ENCODE measurements at regions not wholly inside any gene's neighbourhood (a gene's known extent, or its start where the extent isn't known, plus 50 kb on each side); places are given as distances from the start of the nearest gene placed in this dataset.

DNA sequence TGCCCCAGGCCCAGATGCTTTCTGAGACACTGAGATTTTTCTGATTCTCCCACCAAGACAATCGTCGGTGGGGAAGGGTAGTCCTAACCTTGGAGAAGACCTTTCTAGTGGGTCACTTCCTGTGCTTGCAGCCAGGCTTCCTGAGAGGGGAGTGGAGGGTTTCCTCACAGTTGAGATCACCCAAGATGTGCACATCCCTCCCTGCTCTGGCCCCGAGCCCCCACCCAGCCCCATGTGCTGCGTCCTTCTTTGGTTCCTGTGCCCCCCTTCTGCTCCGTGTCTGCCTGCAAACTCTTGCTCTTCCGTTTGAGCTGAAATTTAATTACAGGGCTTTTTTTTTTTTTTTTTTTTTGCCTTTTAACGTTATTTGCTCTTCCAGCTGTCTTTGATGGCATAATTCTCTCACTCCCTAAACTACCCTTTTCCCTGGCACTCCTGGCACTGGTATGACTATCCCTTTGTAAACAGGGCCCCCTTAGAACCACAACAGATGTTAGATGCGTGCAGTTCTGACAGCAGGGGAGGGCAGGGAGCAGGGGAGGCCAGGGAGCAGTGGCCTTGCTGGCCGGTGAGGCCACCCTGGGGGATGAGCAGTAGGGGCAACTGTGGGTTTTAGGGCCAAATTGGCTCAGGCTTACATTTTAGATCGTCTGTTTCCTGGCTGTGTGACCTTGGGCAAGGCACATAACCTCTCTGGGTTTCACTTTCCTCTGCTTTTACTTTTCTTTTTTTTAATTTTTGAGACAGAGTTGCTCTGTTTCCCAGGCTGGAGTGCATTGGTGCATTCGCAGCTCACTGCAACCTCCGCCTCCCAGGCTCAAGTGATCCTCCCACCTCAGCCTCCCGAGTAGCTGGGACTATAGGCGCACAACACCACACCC is 144.5 kb downstream of the PHETA1 start:
- no peak for DNase-seq (ENCODE audit: extremely low read depth, low read depth)
- no peak overlapping the region for H3K4me3 ChIP-seq (replicated peaks; ENCODE audit: low read depth, low read length)
- TF ChIP-seq, protein P1, sequence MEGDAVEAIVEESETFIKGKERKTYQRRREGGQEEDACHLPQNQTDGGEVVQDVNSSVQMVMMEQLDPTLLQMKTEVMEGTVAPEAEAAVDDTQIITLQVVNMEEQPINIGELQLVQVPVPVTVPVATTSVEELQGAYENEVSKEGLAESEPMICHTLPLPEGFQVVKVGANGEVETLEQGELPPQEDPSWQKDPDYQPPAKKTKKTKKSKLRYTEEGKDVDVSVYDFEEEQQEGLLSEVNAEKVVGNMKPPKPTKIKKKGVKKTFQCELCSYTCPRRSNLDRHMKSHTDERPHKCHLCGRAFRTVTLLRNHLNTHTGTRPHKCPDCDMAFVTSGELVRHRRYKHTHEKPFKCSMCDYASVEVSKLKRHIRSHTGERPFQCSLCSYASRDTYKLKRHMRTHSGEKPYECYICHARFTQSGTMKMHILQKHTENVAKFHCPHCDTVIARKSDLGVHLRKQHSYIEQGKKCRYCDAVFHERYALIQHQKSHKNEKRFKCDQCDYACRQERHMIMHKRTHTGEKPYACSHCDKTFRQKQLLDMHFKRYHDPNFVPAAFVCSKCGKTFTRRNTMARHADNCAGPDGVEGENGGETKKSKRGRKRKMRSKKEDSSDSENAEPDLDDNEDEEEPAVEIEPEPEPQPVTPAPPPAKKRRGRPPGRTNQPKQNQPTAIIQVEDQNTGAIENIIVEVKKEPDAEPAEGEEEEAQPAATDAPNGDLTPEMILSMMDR (IDR thresholded peaks at IDR 0.05; ENCODE audit: low read depth, low read length, missing control alignments): no peak

DNA sequence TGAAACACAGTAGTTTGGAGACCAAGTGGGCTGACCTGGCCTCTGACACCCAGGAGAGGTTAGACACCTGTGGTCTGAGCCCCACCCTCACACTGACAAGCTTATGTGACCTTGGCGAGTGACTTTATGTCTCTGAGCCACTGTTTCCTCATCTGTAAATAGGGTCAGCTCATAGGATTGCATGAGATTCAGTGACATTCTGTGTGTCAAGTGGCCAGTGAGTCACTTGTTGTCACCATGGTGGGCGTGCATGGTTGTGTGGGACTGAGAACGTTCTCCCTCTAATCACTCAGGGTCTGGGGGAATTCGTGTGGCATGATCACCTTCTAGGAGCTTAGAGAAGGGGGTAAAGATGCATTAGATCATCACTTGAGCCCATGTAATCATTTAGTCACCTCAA is 146.4 kb downstream of the PHETA1 start:
- TF ChIP-seq, protein P1 (IDR thresholded peaks at IDR 0.05; ENCODE audit: low read depth, low read length, missing control alignments): no peak
- H3K4me3 ChIP-seq (replicated peaks; ENCODE audit: low read depth, low read length): no peak overlapping the region
- no peak for DNase-seq (ENCODE audit: extremely low read depth, low read depth)

DNA sequence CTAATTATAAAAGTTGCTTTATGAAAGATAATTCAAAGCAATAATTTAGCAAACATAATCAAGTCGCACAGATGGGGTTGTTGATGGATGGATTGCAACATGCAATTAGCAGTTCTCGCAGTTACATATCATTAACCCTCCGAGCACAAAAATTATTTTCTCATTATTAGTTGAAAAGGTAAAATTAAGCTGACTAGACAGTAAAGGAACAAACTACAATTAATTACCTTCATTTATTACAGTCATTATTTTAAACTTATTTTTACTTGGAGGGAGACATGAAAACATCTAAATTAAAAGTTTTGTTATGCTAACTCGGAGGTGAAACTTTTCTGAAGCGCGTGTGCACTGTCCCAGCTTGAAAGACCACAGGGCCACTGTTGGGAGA is 146.9 kb downstream of the PHETA1 start:
- no peak overlapping the region for H3K4me3 ChIP-seq (replicated peaks; ENCODE audit: low read depth, low read length)
- no peak for DNase-seq (ENCODE audit: extremely low read depth, low read depth)
- TF ChIP-seq, protein P1 (IDR thresholded peaks at IDR 0.05; ENCODE audit: low read depth, low read length, missing control alignments): no peak

DNA sequence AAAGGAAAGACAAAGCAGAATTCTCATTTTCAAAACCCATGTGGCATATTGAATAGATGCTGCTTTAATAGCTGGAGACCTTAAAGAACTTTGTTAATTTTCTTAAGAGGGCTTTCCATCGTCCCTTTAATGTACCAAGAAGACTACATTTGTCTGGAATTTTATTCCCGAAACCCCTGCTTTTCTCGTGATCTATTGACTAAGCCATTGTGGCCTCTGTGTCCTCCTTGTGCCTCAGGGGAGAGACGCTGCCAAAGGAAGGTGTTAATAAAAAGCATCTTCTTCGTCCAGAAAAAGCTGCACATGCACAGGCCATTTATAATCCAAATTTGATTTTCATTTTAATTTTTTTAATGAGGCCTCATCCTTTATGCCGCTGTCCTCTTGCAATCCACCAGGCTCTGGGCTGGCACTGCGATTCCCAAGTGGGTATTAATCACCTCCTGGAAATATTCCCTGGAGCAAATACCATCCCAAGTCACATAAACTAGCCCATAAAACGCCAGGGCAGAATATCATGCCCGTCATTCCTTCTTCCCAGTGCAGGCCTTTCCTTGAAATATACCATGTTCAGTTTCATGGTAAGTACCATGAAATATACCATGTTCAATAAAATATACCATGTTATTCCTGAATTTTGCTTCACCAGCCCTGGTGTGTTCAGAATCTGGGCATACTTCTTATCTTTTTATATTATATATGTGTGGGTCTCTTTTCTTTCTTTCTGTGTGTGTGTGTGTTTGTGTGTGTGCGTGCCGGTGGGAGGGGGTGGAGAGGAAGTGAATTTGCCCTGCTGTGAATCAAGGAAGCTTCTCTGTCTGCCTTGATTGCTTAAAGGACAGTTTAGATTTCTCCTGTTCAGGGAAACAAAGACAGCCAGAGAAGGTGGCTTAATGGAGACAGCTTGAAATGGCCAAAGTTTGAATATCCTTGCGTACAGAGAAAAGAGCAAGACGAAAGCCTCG is 147.6 kb downstream of the PHETA1 start:
- TF ChIP-seq, protein P1 (IDR thresholded peaks at IDR 0.05; ENCODE audit: low read depth, low read length, missing control alignments): no peak
- no peak for DNase-seq (ENCODE audit: extremely low read depth, low read depth)

DNA sequence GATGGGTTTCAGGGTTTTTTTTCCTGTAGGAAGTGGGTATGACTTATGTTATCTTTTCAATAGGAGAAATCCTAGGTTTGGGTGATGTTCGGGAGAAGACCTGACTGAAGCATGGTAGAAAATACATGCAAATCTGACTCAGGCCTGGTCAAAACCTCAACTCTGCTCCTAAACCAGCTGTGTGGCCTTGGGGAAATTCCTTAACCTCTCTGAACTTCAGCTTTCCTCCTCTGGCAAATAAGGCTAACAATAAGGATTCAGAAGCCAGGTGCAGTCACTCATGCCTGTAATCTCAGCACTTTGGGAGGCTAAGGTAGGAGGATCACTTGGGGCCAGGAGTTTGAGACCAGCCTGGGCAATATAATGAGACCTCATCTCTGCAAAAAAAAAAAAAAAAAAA is 148.5 kb downstream of the PHETA1 start:
- no peak overlapping the region for H3K4me3 ChIP-seq (replicated peaks; ENCODE audit: low read depth, low read length)
- TF ChIP-seq, protein P1 (IDR thresholded peaks at IDR 0.05; ENCODE audit: low read depth, low read length, missing control alignments): no peak
- no peak for DNase-seq (ENCODE audit: extremely low read depth, low read depth)

More for the DNA sequence above, 147.6 kb downstream of the PHETA1 start:
- H3K4me3 ChIP-seq (replicated peaks; ENCODE audit: low read depth, low read length): no peak overlapping the region

DNA sequence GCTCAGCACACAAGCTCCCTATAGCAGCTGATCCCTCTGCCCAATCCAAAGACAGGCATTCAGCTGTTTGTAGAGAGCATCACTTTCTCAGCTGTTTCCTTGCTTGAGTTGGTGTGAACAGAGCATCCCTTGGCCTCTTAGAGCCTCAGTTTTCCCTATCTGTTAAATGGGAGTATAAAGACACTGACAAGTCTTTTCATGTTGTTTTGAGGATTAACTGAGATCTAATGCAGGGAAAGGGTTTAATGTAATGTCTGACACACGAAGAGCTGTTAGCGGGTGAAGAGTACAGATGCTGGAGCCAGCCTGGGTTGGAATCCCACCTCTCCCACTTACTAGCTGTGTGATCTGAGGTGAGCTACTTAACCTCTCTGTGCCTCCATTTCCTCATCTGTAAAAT is 149.5 kb downstream of the PHETA1 start:
- TF ChIP-seq, protein P1 (IDR thresholded peaks at IDR 0.05; ENCODE audit: low read depth, low read length, missing control alignments): no peak
- H3K4me3 ChIP-seq (replicated peaks; ENCODE audit: low read depth, low read length): no peak overlapping the region
- no peak for DNase-seq (ENCODE audit: extremely low read depth, low read depth)
